22Rv1 (cell line): ENCODE measurements at regions not wholly inside any gene's neighbourhood (a gene's known extent, or its start where the extent isn't known, plus 50 kb on each side); places are given as distances from the start of the nearest gene placed in this dataset.

Experiments
- H3K27ac ChIP-seq: fragments of 450-650 bp; 2 replicates; pipeline ENCODE4 v1.5.1; 2017
- ZFX ChIP-seq: fragments of 450-650 bp; IDR thresholded peaks from 2 replicates; pipeline ENCODE4 v1.6.1; 2017; ENCODE audit warnings: antibody characterized with exemption, borderline replicate concordance
- TF ChIP-seq, protein P1 (sequence below): fragments of 450-650 bp; IDR thresholded peaks from 2 replicates; pipeline ENCODE4 v1.5.1; 2017; ENCODE audit warnings: mild to moderate bottlenecking

DNA sequence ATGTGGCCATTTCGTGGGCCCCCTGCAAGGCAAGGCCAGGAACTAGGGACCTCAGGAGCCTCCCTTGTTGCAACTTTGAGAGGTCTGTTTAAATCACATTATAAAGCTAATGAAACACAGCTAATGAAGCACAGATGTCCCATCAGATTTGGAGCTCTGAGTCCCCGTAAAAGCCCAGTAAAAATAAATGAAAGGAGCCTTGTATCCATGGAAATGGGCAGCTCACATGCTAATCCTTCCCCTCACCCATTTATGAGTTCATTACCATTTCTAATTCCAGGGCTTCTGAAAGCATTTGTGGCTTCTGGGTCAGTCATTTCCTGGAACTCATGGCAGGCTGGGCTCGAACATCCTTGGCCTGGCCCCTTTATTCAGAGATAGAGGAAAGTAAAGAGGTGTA is 274.8 kb downstream of the SS18 start:
- no peak overlapping the region for H3K27ac ChIP-seq
- TF ChIP-seq ZFX = no peak
- TF ChIP-seq, protein P1, sequence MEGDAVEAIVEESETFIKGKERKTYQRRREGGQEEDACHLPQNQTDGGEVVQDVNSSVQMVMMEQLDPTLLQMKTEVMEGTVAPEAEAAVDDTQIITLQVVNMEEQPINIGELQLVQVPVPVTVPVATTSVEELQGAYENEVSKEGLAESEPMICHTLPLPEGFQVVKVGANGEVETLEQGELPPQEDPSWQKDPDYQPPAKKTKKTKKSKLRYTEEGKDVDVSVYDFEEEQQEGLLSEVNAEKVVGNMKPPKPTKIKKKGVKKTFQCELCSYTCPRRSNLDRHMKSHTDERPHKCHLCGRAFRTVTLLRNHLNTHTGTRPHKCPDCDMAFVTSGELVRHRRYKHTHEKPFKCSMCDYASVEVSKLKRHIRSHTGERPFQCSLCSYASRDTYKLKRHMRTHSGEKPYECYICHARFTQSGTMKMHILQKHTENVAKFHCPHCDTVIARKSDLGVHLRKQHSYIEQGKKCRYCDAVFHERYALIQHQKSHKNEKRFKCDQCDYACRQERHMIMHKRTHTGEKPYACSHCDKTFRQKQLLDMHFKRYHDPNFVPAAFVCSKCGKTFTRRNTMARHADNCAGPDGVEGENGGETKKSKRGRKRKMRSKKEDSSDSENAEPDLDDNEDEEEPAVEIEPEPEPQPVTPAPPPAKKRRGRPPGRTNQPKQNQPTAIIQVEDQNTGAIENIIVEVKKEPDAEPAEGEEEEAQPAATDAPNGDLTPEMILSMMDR = no peak

DNA sequence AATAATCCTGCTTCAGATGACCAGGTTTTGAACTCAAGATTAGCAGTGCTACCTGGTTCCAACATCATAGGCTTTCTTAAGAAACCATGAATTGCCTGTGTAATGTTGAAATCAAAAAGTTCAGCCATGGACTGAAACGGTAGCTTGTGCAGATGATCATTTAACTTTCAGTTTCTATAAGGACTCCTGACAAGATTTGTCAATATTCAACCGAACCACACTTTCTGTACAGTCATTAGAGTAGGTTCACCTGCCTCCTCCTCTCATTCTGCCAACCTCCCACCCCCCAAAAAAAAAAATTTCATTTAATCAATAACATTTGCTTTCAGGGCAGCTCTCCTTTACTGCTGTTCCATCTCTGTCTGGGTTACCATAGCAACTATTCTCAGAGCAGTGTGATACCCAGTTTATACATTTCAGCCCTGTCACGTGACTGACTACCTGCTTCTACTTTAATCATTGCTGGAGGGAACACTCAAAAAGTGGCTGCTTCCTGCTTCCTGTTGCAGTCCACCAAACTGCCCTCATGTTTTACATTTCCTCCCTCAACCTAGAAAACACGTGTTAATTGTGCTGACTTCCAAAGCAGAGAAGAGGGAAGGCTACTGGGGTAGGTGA is 275.5 kb downstream of the SS18 start:
- no peak overlapping the region for H3K27ac ChIP-seq
- TF ChIP-seq ZFX = no peak
- TF ChIP-seq, protein P1 = no peak

DNA sequence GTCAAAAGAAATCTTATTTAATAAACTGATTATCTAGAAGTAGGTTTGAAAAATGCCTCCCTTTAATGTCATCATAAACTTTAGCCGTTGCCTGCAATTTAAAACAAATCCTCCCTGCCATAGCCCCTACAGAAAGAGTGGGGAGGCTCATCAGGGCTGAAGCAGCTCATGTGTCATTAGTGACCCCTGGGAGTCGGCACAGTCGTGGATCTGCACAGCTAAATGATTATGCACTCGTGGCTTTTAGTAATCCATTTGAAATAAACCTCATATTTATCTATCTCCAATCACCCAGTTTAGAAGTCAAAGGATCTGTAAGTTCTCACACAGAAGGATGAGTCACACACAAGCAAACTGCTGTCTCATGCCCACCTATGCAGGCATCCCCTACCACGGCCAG is 277.3 kb downstream of the SS18 start:
- no peak for TF ChIP-seq ZFX
- TF ChIP-seq, protein P1 = no peak
- H3K27ac ChIP-seq = no peak overlapping the region

DNA sequence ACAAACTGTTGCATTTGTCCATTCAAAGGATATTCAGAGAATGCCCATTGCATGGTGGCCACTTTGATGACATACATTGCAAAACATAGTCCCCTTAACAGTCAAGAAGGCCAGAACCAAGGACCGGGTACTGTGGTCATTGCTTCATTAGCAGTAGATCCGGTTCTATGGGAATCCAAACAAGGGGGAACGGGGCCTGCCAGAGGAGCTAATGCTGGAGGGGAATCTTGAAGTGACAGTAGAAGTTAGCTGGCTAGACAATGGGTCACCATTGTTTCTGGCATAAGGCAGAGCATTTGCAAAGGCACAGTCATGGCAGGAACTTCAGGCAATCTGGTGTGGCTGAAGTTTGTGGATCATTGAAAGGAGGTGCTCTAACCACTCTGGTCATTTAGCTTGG is 279.7 kb downstream of the SS18 start:
- H3K27ac ChIP-seq = no peak overlapping the region
- TF ChIP-seq, protein P1 = no peak
- TF ChIP-seq ZFX = no peak

DNA sequence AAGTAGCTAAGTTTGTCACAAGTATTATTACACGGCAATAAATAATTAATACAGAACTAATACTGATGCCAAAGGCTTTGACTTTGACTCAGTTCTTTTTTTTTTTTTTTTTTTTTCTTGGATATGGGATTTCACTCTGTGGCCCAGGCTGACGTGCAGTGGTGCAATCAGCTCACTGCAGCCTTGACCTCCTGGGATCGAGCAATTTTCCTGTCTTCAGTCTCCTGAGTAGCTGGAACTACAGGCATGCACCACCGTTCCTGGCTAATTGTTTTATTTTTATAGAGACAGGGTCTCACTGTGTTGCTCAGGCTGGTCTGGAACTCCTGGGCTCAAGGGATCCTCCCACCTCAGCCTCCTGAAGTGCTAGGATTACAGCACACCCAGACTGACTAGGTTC is 284.5 kb downstream of the SS18 start:
- no peak overlapping the region for H3K27ac ChIP-seq
- TF ChIP-seq, protein P1 = no peak
- no peak for TF ChIP-seq ZFX

DNA sequence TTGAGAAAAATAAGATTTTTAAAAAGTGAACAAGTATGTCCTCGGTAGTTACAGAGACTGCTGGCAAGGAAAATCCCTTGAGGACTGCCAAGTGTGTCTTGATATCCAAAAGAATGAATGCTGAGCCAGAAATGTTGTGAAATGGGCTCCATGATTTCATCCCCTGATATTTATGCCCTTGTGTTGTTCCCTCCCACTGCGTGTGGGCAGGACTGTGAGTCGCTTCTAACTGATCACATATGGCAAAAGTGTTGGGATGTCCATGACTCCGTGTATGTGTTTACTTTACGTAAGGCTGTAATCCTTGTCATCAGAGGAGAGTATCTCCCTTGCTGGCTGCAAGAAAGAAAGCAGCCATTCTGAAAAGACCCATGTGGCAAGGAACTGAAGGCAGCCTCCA is 285.1 kb downstream of the SS18 start:
- TF ChIP-seq ZFX = no peak
- TF ChIP-seq, protein P1 = no peak
- H3K27ac ChIP-seq = no peak overlapping the region

DNA sequence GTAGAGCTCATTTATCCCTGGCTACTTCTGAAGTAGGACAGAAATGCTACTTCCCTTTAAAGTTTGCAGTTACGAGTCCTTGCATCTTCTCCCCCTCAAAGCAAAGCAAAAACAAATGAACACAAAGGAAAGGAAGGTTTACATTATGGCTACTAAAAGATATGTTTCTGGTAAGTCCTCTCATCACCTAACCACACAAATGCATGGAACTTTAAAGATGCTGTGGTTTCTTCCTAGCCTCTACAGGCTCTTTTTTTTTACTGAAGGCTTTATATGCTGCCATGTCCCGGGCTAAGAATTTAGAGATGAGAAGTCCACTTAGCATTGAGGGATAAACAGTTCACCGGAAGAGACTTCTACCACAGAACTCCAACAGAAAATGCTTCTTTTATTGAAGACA is 291.2 kb downstream of the SS18 start:
- H3K27ac ChIP-seq = no peak overlapping the region
- TF ChIP-seq, protein P1 = no peak
- no peak for TF ChIP-seq ZFX
